Left lobe of liver (tissue), 2 donors: ENCODE measurements at regions not wholly inside any gene's neighbourhood (a gene's known extent, or its start where the extent isn't known, plus 50 kb on each side); places are given as distances from the start of the nearest gene placed in this dataset.
"Not testable (repeated sequence)": the region's sequence is repeated elsewhere in the genome, so short reads cannot be mapped to it uniquely, and the experiment has no call there.

ENCODE experiments used
- ATAC-seq: fragments of 200-7000 bp; cut with Tn5 transposase; one replicate; pipeline ENCODE4 v1.9.1; 2020; ENCODE audit warnings: mild to moderate bottlenecking, moderate library complexity
- DNase-seq: peaks from one replicate; pipeline ENCODE4 v3.0.0-alpha.2; 2020; ENCODE audit warnings: low spot score
- donor health status: DM: no; HTN: no; CAD: no; lungs with moderate emphysema.
- donor health status: DM: no; HTN: yes; CAD: no.

GRCh38 chr10:120186506-120186905 is 270.5 kb upstream of the PLPP4 start:
- ATAC-seq = no peak
- DNase-seq = no peak

DNA sequence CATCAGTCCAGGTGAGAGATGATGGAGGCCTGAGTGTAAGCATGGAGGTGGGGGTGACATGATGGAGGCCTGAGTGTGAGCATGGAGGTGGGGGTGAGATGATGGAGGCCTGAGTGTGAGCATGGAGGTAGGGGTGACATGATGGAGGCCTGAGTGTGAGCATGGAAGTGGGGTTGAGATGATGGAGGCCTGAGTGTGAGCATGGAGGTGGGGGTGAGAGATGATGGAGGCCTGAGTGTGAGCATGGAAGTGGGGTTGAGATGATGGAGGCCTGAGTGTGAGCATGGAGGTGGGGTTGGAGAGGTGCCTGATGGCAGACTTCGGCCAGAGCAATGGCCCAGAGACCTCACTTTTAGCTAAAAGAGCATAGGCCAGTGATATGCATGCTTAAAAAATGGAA is 269.9 kb upstream of the PLPP4 start:
- ATAC-seq, DNase-seq: not testable (repeated sequence)

DNA sequence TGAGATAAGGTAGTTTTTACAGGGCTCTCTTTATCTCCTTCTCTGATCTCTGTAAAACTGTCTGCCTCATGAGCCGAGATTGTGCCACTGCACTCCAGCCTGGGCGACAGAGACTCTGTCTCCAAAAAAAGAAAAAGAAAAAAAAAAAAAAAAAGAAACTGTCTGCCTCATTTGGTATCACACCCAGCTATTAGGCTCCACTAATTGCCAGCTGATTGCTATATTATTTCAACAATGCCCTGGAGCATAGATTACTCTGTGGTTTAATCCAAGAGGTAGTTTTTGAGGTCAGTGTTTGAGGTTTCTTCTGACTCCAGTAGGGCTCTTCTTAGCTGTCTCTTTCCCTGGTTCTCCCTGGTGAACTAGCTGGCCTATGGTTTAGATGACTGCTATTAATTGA is 268.1 kb upstream of the PLPP4 start:
- no peak for DNase-seq
- no peak for ATAC-seq

DNA sequence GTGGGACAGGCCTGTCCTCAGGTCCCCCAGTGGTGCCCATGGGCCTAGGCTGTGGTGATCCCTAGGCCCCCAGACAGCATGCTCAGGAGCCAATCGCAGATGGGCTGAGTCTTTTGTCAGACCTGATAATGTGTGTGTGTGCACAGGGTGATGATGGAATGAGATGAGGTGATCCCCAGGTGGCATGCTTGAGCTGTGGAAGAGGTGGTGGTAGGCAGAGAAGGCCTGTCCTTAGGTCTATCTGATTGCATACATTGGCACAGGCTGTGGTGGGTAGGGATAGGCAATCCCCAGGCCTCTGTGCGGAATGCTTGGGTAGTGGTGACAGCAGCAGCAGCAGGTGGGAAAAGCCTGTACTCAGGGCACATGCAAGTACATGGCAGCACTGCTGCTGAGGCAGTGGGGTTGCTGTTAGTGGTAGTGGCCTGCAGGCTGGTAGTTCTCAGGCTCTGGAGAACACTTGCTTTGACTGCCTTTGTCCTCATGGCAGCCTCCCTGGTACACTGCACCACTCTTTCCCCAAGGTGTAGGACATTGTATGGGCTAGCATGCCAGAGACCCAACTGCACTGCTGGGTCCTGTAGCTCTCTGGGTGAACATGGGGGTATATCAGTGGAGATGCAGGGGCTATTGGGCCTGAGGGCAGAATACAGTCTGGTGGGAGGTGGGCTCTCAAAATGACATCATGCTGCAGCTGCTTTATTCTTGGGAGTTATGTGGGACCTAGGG is 260.9 kb upstream of the PLPP4 start:
- DNase-seq (no peak), ATAC-seq (no peak)

- ATAC-seq (no peak), DNase-seq (no peak)
Observed at GRCh38 chr10:120204877-120205276, 252.2 kb upstream of the PLPP4 start.

GRCh38 chr10:120205368-120206018 is 251.5 kb upstream of the PLPP4 start:
- no peak for ATAC-seq
- no peak for DNase-seq

DNA sequence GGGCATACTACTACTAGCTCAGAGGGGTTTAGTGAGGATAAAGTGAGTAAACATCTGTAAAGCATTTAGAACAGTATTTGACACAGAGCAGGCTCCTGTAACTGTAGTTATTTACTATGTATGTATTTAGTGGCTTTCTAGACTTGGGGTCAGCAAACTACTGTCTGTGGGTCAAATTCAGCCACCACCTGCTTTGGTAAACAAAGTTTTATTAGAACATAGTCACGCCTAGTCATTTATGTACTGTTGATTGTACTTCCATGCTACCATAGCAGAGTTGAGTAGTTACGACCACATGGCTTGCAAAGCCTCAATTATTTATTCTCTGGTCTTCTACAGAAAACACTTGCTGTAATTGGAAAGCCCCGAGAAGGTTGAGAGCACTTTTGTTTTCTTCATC is 248.5 kb upstream of the PLPP4 start:
- DNase-seq (no peak), ATAC-seq (no peak)

DNA sequence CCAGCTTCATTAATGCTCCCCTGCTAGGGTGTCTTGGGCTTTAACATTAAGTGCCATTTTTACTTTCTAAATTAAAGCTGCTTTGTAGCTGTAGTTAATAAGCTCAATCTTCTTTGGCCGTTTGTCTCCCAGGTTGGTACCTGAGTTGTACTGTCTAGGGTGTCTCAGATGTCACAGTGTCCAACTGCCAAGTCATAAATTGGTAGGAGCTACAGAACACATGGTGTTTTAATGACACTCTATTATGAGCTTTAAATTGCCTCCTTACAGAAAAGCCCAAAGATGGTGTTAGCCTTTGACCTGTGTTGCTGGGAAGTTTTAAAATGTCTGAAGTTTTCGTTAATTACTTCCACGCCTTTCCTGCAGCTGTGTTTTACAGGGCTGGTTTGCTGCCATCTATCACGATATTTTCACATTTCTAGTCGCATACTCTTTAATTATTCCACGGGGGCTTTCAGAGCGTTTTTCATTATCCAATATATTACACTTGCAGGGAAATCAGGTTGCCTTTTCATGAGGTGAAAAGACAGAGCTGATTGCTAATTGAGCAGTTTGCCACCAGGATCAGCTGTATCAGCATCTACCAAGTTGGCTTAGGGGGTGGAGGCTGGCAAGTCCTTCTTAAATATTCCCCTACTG is 247.8 kb upstream of the PLPP4 start:
- DNase-seq = no peak
- ATAC-seq = no peak

GRCh38 chr10:120212275-120212674 is 244.8 kb upstream of the PLPP4 start:
- DNase-seq (no peak), ATAC-seq (no peak)

GRCh38 chr10:120213283-120213682 is 243.7 kb upstream of the PLPP4 start:
- not testable (repeated sequence) for ATAC-seq, DNase-seq

DNA sequence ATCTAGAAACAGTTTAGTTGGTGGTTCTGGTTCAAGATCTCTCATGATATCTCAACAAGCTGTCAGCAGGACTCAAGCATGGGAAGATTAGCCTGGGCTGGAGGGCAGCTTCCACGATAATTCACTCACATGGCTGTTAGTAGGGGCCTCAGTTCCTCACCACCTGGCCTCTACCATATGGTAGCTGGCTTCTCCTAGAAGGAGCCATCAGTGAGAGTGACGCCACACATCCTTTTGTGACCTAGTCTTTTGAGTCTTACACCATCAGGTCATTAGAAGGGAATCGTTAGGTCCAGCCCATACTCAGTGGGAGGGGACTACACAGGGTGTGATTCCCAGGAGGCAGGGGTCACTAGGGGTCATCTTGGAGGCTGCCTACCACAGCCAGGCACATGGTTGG is 239.3 kb upstream of the PLPP4 start:
- no peak for DNase-seq
- no peak for ATAC-seq

GRCh38 chr10:120221873-120222485 is 235.0 kb upstream of the PLPP4 start:
- DNase-seq = no peak

GRCh38 chr10:120229641-120230040 is 227.4 kb upstream of the PLPP4 start:
- DNase-seq (no peak), ATAC-seq (no peak)

More at GRCh38 chr10:120221873-120222485, 235.0 kb upstream of the PLPP4 start:
- ATAC-seq = peak; percentile 76

DNA sequence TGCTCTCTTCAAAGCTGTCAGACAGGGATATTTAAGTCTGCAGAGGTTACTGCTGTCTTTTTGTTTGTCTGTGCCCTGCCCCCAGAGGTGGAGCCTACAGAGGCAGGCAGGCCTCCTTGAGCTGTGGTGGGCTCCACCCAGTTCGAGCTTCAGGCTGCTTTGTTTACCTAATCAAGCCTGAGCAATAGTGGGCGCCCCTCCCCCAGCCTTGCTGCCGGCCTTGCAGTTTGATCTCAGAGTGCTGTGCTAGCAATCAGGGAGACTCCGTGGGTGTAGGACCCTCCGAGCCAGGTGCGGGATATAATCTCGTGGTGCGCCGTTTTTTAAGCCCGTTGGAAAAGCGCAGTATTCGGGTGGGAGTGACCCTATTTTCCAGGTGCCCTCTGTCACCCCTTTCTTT is 217.3 kb upstream of the PLPP4 start:
- not testable (repeated sequence) for DNase-seq, ATAC-seq

DNA sequence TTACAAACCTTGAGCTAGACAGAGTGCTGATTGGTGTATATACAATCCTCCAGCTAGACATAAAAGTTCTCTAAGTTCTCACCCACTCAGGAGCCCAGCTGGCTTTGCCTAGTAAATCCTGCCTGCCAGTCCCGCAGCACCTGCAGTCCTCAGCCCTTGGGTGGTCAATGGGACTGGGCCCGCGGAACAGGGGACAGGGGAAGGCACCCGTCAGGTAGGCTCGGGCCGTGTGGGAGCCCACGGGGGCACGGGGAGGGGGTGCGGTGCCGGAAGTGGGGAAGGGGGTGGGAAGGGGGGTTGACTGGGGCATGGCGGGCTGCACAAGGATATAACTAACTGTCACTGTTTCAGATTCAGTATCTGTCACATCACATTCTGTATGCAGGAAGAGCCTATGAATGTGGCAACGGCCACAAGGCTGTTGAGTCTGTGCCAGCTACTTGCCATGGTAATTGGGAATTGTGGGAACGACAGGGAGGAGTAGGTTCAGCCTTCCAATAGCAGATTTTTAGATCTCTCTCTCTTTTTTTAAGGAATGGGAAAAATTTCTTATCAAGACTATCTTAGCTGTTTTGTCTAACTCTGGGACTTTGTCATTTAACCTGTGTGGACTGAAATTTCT is 205.1 kb upstream of the PLPP4 start:
- ATAC-seq (no peak), DNase-seq (no peak)

- DNase-seq = no peak
- no peak for ATAC-seq
Observed at GRCh38 chr10:120253131-120253530, 203.9 kb upstream of the PLPP4 start.

DNA sequence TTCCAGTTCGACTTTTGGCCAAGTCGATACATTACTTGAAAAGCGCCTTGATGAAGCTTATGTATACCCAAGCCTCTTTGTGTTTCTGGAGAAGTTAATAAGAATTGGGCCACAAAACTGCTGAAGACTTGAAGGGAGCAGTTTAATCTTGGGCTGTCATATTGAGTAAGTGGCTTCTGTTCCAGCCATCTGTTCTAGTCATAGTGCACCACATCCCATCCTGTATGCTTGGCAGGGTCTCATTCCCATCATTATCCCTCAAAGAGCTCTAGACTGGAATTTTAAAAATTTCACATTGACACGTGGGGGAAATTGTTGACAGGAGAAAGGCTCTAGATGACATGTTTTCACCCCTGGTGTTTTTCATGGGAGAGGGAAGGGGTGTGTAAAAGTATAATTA is 196.6 kb upstream of the PLPP4 start:
- no peak for ATAC-seq
- DNase-seq = no peak

DNA sequence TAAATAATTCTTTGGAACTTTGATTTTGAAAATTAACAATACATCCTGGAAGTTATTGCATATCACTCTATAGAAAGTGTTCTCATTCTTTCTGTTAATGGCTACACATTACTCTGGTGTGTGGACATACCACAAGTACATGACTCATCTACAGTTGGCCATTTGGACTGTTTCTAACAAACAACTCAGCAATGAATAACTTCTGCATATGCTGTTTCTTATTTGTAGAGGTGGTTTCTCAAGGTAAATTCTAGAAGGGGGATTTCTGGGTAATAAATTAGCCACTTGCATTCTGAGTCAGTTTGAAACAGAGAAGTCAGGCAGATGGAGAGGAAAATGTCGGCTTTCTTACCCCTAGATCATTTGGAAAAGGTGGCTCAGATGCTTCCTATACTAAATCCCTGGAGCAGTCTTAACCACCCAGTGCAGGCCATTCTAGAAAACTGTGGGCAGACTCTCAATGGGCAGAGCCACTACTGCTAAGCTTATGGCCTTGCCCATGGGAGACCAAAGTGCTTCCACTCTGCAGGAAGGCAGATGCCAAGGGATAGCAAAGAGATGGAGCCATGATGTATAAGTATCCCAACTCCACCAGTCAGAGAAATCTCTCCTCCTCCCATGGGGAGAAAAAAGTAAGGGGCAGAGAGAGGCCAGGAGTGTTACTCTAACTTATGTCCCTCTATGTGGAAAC is 194.0 kb upstream of the PLPP4 start:
- ATAC-seq (no peak), DNase-seq (no peak)

DNA sequence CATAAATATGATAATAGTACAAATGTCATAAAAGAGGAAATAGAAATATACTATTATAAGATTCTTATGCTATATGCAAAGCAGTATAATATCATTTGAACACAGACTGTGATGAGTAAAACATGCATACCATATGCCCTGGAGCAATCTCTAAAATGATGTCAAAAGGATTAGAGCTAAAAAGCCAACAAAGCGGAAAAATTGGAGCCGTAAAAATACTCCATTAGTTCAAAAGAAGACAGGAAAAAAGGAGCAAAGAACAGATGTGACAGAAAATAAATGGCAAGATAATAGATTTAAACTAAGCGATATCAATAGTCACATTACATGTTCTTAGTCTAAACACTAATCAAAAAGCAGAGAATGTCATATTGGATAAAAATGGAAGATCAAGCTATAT is 191.0 kb upstream of the PLPP4 start:
- DNase-seq (no peak), ATAC-seq (no peak)

- no peak for ATAC-seq
- DNase-seq = no peak
Observed at GRCh38 chr10:120270906-120271305, 186.1 kb upstream of the PLPP4 start.

DNA sequence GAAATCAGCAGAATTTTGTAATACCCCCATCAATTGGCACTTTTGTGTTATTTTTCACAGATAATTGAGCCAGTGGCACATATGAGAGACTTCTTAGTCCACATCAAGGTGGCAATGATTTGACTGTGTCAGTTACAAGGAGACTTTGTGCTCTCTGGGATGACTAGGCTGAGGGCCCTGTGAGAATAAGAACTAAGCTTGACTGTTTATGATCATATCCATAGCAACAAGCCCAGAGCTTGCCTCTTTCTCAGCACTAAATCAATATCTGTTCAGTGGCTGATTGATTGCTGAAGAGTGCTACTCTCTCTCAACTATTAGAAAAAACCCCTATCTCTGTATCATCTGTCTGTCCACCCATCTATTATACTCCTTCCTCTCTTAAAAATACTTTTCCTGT is 185.3 kb upstream of the PLPP4 start:
- DNase-seq (no peak), ATAC-seq (no peak)
